H1 (cell line): ENCODE measurements at regions not wholly inside any gene's neighbourhood (a gene's known extent, or its start where the extent isn't known, plus 50 kb on each side); places are given as distances from the start of the nearest gene placed in this dataset.

Experiments
- CTCF ChIA-PET: fragments of 300-600 bp; sonication (Branson Sonifier 250); formaldehyde crosslinking; loops from one replicate; lab custom pipeline; 2021; ENCODE audit not compliant: partially characterized antibody; lab: Charles Lee
- POLR2A ChIA-PET: fragments of 300-600 bp; sonication (Branson Sonifier 250); formaldehyde crosslinking; loops from one replicate; lab custom pipeline; 2021; ENCODE audit warnings: inconsistent platforms; ENCODE audit not compliant: partially characterized antibody; lab: Charles Lee
- DNase-seq, 2 experiments: peaks; one replicate each; pipeline versions ENCODE4 v3.0.0 to v3.0.0-alpha.2; 2010 to 2022; ENCODE audit warnings: low spot score in 2 of 2, low read depth in 1 of 2, mixed read lengths in 1 of 2
- FAIRE-seq: peaks from 2 replicates; lab custom pipeline; 2011; peaks lifted over from hg19 to GRCh38; lab: Jason Lieb, UNC
- H2AFZ ChIP-seq: 2 replicates; pipeline ENCODE4 v1.8.1; 2012; ENCODE audit warnings: low read length, inconsistent platforms
- H2AK5ac ChIP-seq: 2 replicates; pipeline ENCODE4 v1.6.1; 2013; ENCODE audit warnings: low read depth, low read length
- H2BK120ac ChIP-seq: replicated peaks from 2 replicates; pipeline ENCODE3; 2013; ENCODE audit warnings: low read depth, low read length, inconsistent platforms
- H2BK12ac ChIP-seq: 2 replicates; pipeline ENCODE4 v1.6.1; 2013; ENCODE audit warnings: low read depth, low read length
- H2BK15ac ChIP-seq: 2 replicates; pipeline ENCODE4 v1.6.1; 2013; ENCODE audit warnings: low read length
- H2BK20ac ChIP-seq: 2 replicates; pipeline ENCODE4 v1.6.1; 2013; ENCODE audit warnings: low read length
- H2BK5ac ChIP-seq: 2 replicates; pipeline ENCODE4 v1.6.1; 2013; ENCODE audit warnings: low read depth, low read length
- H3K14ac ChIP-seq: 2 replicates; pipeline ENCODE4 v1.6.1; 2013; ENCODE audit warnings: inconsistent platforms; ENCODE audit not compliant: insufficient read length
- H3K18ac ChIP-seq: 2 replicates; pipeline ENCODE4 v1.6.1; 2013; ENCODE audit warnings: low read length; ENCODE audit errors: extremely low read depth
- H3K23ac ChIP-seq: 2 replicates; pipeline ENCODE4 v1.6.1; 2013; ENCODE audit warnings: inconsistent platforms; ENCODE audit not compliant: insufficient read length
- H3K23me2 ChIP-seq: 2 replicates; pipeline ENCODE4 v1.6.1; 2013; ENCODE audit warnings: low read depth, low read length
- H3K27ac ChIP-seq: 2 replicates; pipeline ENCODE4 v1.6.1; 2011; ENCODE audit warnings: low read depth, low read length, inconsistent platforms
- H3K27me3 ChIP-seq, 4 experiments: replicated peaks in 1 of 4; 1 replicate in 1 of 4; 2 replicates in 3 of 4; pipeline versions ENCODE4 v1.6.1 to v1.8.1; 2011 to 2013; ENCODE audit warnings: low read length in 3 of 4, mild to moderate bottlenecking in 3 of 4, inconsistent platforms in 2 of 4, mixed read lengths in 2 of 4, moderate library complexity in 1 of 4; ENCODE audit not compliant: control insufficient read depth in 3 of 4, insufficient read depth in 3 of 4; ENCODE audit errors: extremely low read depth in 1 of 4
- H3K36me3 ChIP-seq, 4 experiments: 2 replicates each; pipeline versions ENCODE4 v1.6.1 to v1.8.1; 2011 to 2013; ENCODE audit warnings: mild to moderate bottlenecking in 4 of 4, low read length in 3 of 4, moderate library complexity in 2 of 4, control low read depth in 1 of 4, inconsistent platforms in 1 of 4; ENCODE audit not compliant: insufficient read depth in 4 of 4, control insufficient read depth in 2 of 4
- H3K4ac ChIP-seq: replicated peaks from 2 replicates; pipeline ENCODE3; 2013; ENCODE audit warnings: low read length, low read depth, mixed read lengths, inconsistent platforms; ENCODE audit not compliant: insufficient read length
- H3K4me1 ChIP-seq, 4 experiments: replicated peaks in 1 of 4; 1 replicate in 1 of 4; 2 replicates in 3 of 4; pipeline versions ENCODE4 v1.6.1 to v1.8.1; 2011 to 2013; ENCODE audit warnings: low read length in 3 of 4, inconsistent platforms in 2 of 4, mixed read lengths in 1 of 4; ENCODE audit not compliant: insufficient read depth in 4 of 4, control insufficient read depth in 3 of 4
- H3K4me2 ChIP-seq, 2 experiments: 2 replicates each; pipeline versions ENCODE4 v1.6.1 to v1.8.1; 2011 to 2013; ENCODE audit warnings: low read depth in 2 of 2, low read length in 2 of 2, control low read depth in 1 of 2, inconsistent platforms in 1 of 2, mild to moderate bottlenecking in 1 of 2; ENCODE audit not compliant: insufficient read depth in 1 of 2
- H3K4me3 ChIP-seq, 4 experiments: fragments of 200-600, 300-600 bp in 1 of 4; sonication (generic), shearing (Covaris generic), sonication (Bioruptor Twin) in 1 of 4; 2 replicates each; pipeline versions ENCODE4 v1.5.1 to v1.8.1; 2011 to 2016; ENCODE audit warnings: low read length in 4 of 4, low read depth in 3 of 4, control low read depth in 2 of 4, inconsistent platforms in 2 of 4, mild to moderate bottlenecking in 2 of 4, mixed read lengths in 1 of 4, moderate library complexity in 1 of 4; ENCODE audit not compliant: insufficient read depth in 2 of 4; ENCODE audit errors: extremely low read depth in 1 of 4
- H3K56ac ChIP-seq: replicated peaks from 2 replicates; pipeline ENCODE3; 2013; ENCODE audit warnings: low read depth, mild to moderate bottlenecking, mixed read lengths, low read length, inconsistent platforms; ENCODE audit not compliant: insufficient read length
- H3K79me1 ChIP-seq: 2 replicates; pipeline ENCODE4 v1.6.1; 2013; ENCODE audit warnings: low read depth, low read length, control low read depth
- H3K79me2 ChIP-seq, 2 experiments: 2 replicates each; pipeline versions ENCODE4 v1.6.1 to v1.8.1; 2012 to 2013; ENCODE audit warnings: low read length in 2 of 2, mild to moderate bottlenecking in 2 of 2, inconsistent platforms in 1 of 2; ENCODE audit not compliant: insufficient read depth in 2 of 2, control insufficient read depth in 1 of 2
- H3K9ac ChIP-seq, 4 experiments: replicated peaks in 1 of 4; 1 replicate in 1 of 4; 2 replicates in 3 of 4; pipeline versions ENCODE4 v1.6.1 to v1.8.1; 2011 to 2013; ENCODE audit warnings: low read depth in 3 of 4, low read length in 3 of 4, control low read depth in 2 of 4, mild to moderate bottlenecking in 2 of 4, moderate library complexity in 2 of 4, inconsistent platforms in 1 of 4; ENCODE audit errors: extremely low read depth in 1 of 4
- H3K9me3 ChIP-seq, 2 experiments: 2 replicates each; pipeline versions ENCODE4 v1.6.1 to v1.8.1; 2012 to 2013; ENCODE audit warnings: mild to moderate bottlenecking in 2 of 2, moderate library complexity in 2 of 2, control low read depth in 1 of 2, inconsistent platforms in 1 of 2, low read depth in 1 of 2, low read length in 1 of 2, mixed read lengths in 1 of 2; ENCODE audit not compliant: insufficient read depth in 2 of 2
- H4K20me1 ChIP-seq, 2 experiments: replicated peaks in 1 of 2; 2 replicates each; pipeline versions ENCODE3 to v1.8.1; 2011 to 2013; ENCODE audit warnings: inconsistent platforms in 2 of 2, low read length in 2 of 2, mild to moderate bottlenecking in 1 of 2; ENCODE audit not compliant: insufficient read depth in 2 of 2, control insufficient read depth in 1 of 2
- H4K5ac ChIP-seq: 2 replicates; pipeline ENCODE4 v1.6.1; 2013; ENCODE audit warnings: low read length, low read depth, mixed read lengths, inconsistent platforms; ENCODE audit not compliant: insufficient read length
- H4K8ac ChIP-seq: 2 replicates; pipeline ENCODE4 v1.8.0; 2013; ENCODE audit warnings: mild to moderate bottlenecking, moderate library complexity, low read length, inconsistent platforms; ENCODE audit not compliant: insufficient read depth; ENCODE audit errors: extremely low read depth
- H4K91ac ChIP-seq: replicated peaks from 2 replicates; pipeline ENCODE3; 2013; ENCODE audit warnings: low read length, mixed read lengths, inconsistent platforms; ENCODE audit not compliant: insufficient read length
- CEBPB ChIP-seq: IDR thresholded peaks from 2 replicates; pipeline ENCODE4 v1.6.1; 2012; ENCODE audit warnings: low read depth, low read length
- HDAC2 ChIP-seq, 2 experiments: fragments of 300-600 bp in 1 of 2; sonication (generic) in 1 of 2; IDR thresholded peaks; 2 replicates each; pipeline ENCODE4 v1.6.1; 2011 to 2012; ENCODE audit warnings: low read depth in 2 of 2, low read length in 2 of 2, mild to moderate bottlenecking in 2 of 2, moderate library complexity in 2 of 2, borderline replicate concordance in 1 of 2, inconsistent platforms in 1 of 2
- RAD21 ChIP-seq, 2 experiments: IDR thresholded peaks in 1 of 2; conservative IDR thresholded peaks in 1 of 2; 2 replicates each; pipeline ENCODE4 v1.6.1; 2011; ENCODE audit warnings: low read depth in 2 of 2, low read length in 2 of 2, improper control_type of control experiment in 1 of 2, inconsistent platforms in 1 of 2, mild to moderate bottlenecking in 1 of 2, moderate library complexity in 1 of 2
- WGBS, 2 experiments: shearing (Covaris generic) in 1 of 2; methylation state at CpG; one replicate each; pipeline versions ENCODE4 v1.1.6 to v1.1.7; 2013 to 2015; ENCODE audit warnings: low lambda C conversion rate in 2 of 2, mixed read lengths in 2 of 2, inconsistent platforms in 1 of 2, low coverage in 1 of 2, missing lambda C conversion rate in 1 of 2; ENCODE audit not compliant: insufficient replicate concordance in 2 of 2, insufficient coverage in 1 of 2, insufficient read length in 1 of 2; ENCODE audit errors: extremely low coverage in 1 of 2, missing lambda C conversion rate in 1 of 2; 5-methylcytosine and 5-hydroxymethylcytosine counted together

- DNase-seq (no peak), FAIRE-seq (no peak)
- Histone ChIP-seq H4K8ac (no peak overlapping the region), H3K36me3 (no peaks in the 10 kb centered on the region), H3K4me1 (no peaks in the 10 kb centered on the region), H2BK20ac (no peak overlapping the region), H3K14ac (no peak overlapping the region), H2AK5ac (no peak overlapping the region), H3K23ac (no peak overlapping the region), H3K79me1 (no peaks in the 10 kb centered on the region), H3K9me3 (no peaks in the 10 kb centered on the region), H3K4ac (no peak overlapping the region), H3K56ac (no peak overlapping the region), H3K27me3 (no peaks in the 10 kb centered on the region), H2BK12ac (no peak overlapping the region), H2BK15ac (no peak overlapping the region), H4K20me1 (no peaks in the 10 kb centered on the region), H3K27ac (no peak overlapping the region), H3K79me2 (no peaks in the 10 kb centered on the region), H4K5ac (no peak overlapping the region), H4K91ac (no peak overlapping the region), H2BK5ac (no peak overlapping the region), H2AFZ (no peak overlapping the region), H3K18ac (no peak overlapping the region), H2BK120ac (no peak overlapping the region), H3K9ac (no peak overlapping the region), H3K4me2 (no peak overlapping the region), H3K23me2 (no peaks in the 10 kb centered on the region), H3K4me3 (no peak overlapping the region)
- 83% methylated on average over 2 of the region's 2 CpGs; no CpG with 5 or more reads in 1 of the 2 experiments for WGBS, 2 experiments
- no peak for TF ChIP-seq CEBPB
- no peak for TF ChIP-seq HDAC2 (IDR thresholded peaks at IDR 0.05; ENCODE audit: borderline replicate concordance in 1 of 2, low read depth in 2 of 2, low read length in 2 of 2)
- no peak for TF ChIP-seq RAD21 (IDR thresholded peaks at IDR 0.05 in 1 of 2, conservative IDR thresholded peaks at IDR 0.05 in 1 of 2; ENCODE audit: low read depth in 2 of 2, low read length in 2 of 2)
- CTCF ChIA-PET, result interaction anchor here (1.5 kb wide), 1 partner anchor 10 kb away, joined by 3 read pairs; no protein-coding TSS in a partner anchor
- POLR2A ChIA-PET, result no interaction called here
Measured at GRCh38 chr6:118410001-118410400, 138.1 kb upstream of the PLN start.
